GM12878 (cell line): ENCODE measurements at regions not wholly inside any gene's neighbourhood (a gene's known extent, or its start where the extent isn't known, plus 50 kb on each side); places are given as distances from the start of the nearest gene placed in this dataset.

Experiments
- ATAC-seq: fragments of 200-7000 bp; cut with Tn5 transposase; 3 replicates; pipeline ENCODE4 v1.9.1; 2020; ENCODE audit warnings: mild to moderate bottlenecking, moderate library complexity
- BruUV-seq: library from RNA; stranded (reverse); fragments of 400-500 nt; replicated peaks from 2 replicates; lab custom pipeline; 2021; lab: Mats Ljungman, UMichigan
- CTCF ChIA-PET: fragments of 300-600 bp; sonication (Branson Sonifier 250); formaldehyde crosslinking; extraction: SDS; loops from one replicate; lab custom pipeline; 2021; ENCODE audit warnings: inconsistent platforms; lab: Yijun Ruan, JAX
- POLR2A ChIA-PET: fragments of 350-600 bp; formaldehyde crosslinking; extraction: SDS; loops from one replicate; lab custom pipeline; 2021; ENCODE audit warnings: inconsistent platforms; lab: Charles Lee
- RAD21 ChIA-PET: fragments of 300-600 bp; sonication (Branson Sonifier 250); formaldehyde crosslinking; loops from one replicate; lab custom pipeline; 2023; ENCODE audit warnings: antibody characterized with exemption; ENCODE audit not compliant: unreplicated experiment; lab: Charles Lee
- SMC1A ChIA-PET: fragments of 300-600 bp; sonication (Branson Sonifier 250); formaldehyde crosslinking; loops from one replicate; lab custom pipeline; 2023; ENCODE audit not compliant: unreplicated experiment, uncharacterized antibody; lab: Charles Lee
- DNase-seq: peaks from one replicate; pipeline ENCODE4 v3.0.0-alpha.2; 2011; ENCODE audit warnings: low read depth, low spot score
- FAIRE-seq: peaks from 3 replicates; lab custom pipeline; 2011; peaks lifted over from hg19 to GRCh38; lab: Jason Lieb, UNC
- H2AFZ ChIP-seq: 2 replicates; pipeline ENCODE4 v1.6.0; 2011; ENCODE audit warnings: low read depth, low read length, control low read depth; ENCODE audit not compliant: control insufficient read depth
- H3K27ac ChIP-seq: 2 replicates; pipeline ENCODE4 v1.5.1; 2011; ENCODE audit warnings: control low read depth; ENCODE audit not compliant: control insufficient read depth, insufficient read depth
- H3K27me3 ChIP-seq, 2 experiments: replicated peaks in 1 of 2; 2 replicates each; pipeline versions ENCODE4 v1.6.0 to v1.6.1; 2011; ENCODE audit warnings: low read length in 1 of 2; ENCODE audit not compliant: control insufficient read depth in 2 of 2, insufficient read depth in 2 of 2
- H3K36me3 ChIP-seq, 2 experiments: 2 replicates each; pipeline ENCODE4 v1.5.1; 2011; ENCODE audit warnings: low read length in 1 of 2; ENCODE audit not compliant: control insufficient read depth in 2 of 2, insufficient read depth in 2 of 2
- H3K4me1 ChIP-seq: 2 replicates; pipeline ENCODE4 v1.6.1; 2011; ENCODE audit warnings: mild to moderate bottlenecking, low read length, moderate library complexity, mixed read lengths; ENCODE audit not compliant: control insufficient read depth, insufficient read depth
- H3K4me2 ChIP-seq: 2 replicates; pipeline ENCODE4 v1.6.0; 2011; ENCODE audit warnings: control low read depth; ENCODE audit not compliant: control insufficient read depth, insufficient read depth
- H3K4me3 ChIP-seq: fragments of 200-600 bp; sonication (generic); 2 replicates; pipeline ENCODE4 v1.5.1; 2016
- H3K79me2 ChIP-seq: 2 replicates; pipeline ENCODE4 v1.6.0; 2011; ENCODE audit warnings: low read length; ENCODE audit not compliant: control insufficient read depth, insufficient read depth
- H3K9ac ChIP-seq: 2 replicates; pipeline ENCODE4 v1.8.0; 2011; ENCODE audit warnings: low read length, control low read depth, mixed read lengths; ENCODE audit not compliant: control insufficient read depth, insufficient read depth
- H3K9me3 ChIP-seq: replicated peaks from 3 replicates; pipeline ENCODE4 v1.5.1; 2011; ENCODE audit warnings: mild to moderate bottlenecking, low read length; ENCODE audit not compliant: control insufficient read depth, insufficient read depth
- H4K20me1 ChIP-seq: 2 replicates; pipeline ENCODE4 v1.6.0; 2011; ENCODE audit not compliant: control insufficient read depth, insufficient read depth
- HSF1 ChIP-seq: fragments of 150-350 bp; IDR thresholded peaks from 2 replicates; pipeline ENCODE4 v1.6.1; 2014; ENCODE audit warnings: mild to moderate bottlenecking, low read depth, low read length
- MEF2A ChIP-seq: IDR thresholded peaks from 2 replicates; pipeline ENCODE4 v1.6.1; 2011; ENCODE audit warnings: low read depth, mild to moderate bottlenecking, low read length, moderate library complexity; ENCODE audit not compliant: insufficient read depth
- SMAD5 ChIP-seq: IDR thresholded peaks from 2 replicates; pipeline ENCODE4 v1.6.1; 2016; ENCODE audit warnings: antibody characterized with exemption, low read depth
- WGBS: methylation state at CpG from one replicate; pipeline ENCODE4 v1.1.6; 2016; ENCODE audit warnings: low lambda C conversion rate; ENCODE audit not compliant: insufficient replicate concordance, insufficient coverage; ENCODE audit errors: missing lambda C conversion rate; 5-methylcytosine and 5-hydroxymethylcytosine counted together
- in situ Hi-C: fragments of 300-500 bp; cut with MboI; formaldehyde crosslinking; loops from 9 replicates; pipeline ENCODE4 v1.14.3; 2018; ENCODE audit warnings: mixed read lengths
- intact Hi-C: fragments of 100-400 bp; cut with micrococcal nuclease; formaldehyde crosslinking; loops from one replicate; pipeline ENCODE4 v1.14.2; 2022; ENCODE audit not compliant: unreplicated experiment
- TF ChIP-seq, protein P1 (sequence below): fragments of 450-650 bp; IDR thresholded peaks from 2 replicates; pipeline ENCODE4 v1.6.1; 2016; ENCODE audit warnings: mild to moderate bottlenecking, moderate library complexity, borderline replicate concordance

- CTCF ChIA-PET, result no interaction called here
- H3K9me3 ChIP-seq, result no peaks in the 10 kb centered on the region
- no peaks in the 10 kb centered on the region for H3K4me1 ChIP-seq
- no peak for ATAC-seq
- H3K36me3 ChIP-seq, result no peaks in the 10 kb centered on the region
- in situ Hi-C loops (no loop called here), intact Hi-C loops (no loop called here)
- DNase-seq, result no peak
- H2AFZ ChIP-seq, result no peak overlapping the region
- no peaks in the 10 kb centered on the region for H4K20me1 ChIP-seq
- no peaks in the 10 kb centered on the region for H3K27me3 ChIP-seq
- SMC1A ChIA-PET, result no interaction called here
- no peak for FAIRE-seq
- POLR2A ChIA-PET, result no interaction called here
- TF ChIP-seq SMAD5 (no peak), MEF2A (no peak), HSF1 (no peak)
- TF ChIP-seq, protein P1, sequence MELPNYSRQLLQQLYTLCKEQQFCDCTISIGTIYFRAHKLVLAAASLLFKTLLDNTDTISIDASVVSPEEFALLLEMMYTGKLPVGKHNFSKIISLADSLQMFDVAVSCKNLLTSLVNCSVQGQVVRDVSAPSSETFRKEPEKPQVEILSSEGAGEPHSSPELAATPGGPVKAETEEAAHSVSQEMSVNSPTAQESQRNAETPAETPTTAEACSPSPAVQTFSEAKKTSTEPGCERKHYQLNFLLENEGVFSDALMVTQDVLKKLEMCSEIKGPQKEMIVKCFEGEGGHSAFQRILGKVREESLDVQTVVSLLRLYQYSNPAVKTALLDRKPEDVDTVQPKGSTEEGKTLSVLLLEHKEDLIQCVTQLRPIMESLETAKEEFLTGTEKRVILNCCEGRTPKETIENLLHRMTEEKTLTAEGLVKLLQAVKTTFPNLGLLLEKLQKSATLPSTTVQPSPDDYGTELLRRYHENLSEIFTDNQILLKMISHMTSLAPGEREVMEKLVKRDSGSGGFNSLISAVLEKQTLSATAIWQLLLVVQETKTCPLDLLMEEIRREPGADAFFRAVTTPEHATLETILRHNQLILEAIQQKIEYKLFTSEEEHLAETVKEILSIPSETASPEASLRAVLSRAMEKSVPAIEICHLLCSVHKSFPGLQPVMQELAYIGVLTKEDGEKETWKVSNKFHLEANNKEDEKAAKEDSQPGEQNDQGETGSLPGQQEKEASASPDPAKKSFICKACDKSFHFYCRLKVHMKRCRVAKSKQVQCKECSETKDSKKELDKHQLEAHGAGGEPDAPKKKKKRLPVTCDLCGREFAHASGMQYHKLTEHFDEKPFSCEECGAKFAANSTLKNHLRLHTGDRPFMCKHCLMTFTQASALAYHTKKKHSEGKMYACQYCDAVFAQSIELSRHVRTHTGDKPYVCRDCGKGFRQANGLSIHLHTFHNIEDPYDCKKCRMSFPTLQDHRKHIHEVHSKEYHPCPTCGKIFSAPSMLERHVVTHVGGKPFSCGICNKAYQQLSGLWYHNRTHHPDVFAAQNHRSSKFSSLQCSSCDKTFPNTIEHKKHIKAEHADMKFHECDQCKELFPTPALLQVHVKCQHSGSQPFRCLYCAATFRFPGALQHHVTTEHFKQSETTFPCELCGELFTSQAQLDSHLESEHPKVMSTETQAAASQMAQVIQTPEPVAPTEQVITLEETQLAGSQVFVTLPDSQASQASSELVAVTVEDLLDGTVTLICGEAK, result no peak
- no TSS peak for BruUV-seq
- RAD21 ChIA-PET, result no interaction called here
- 24% methylated on average over 5 of the region's 5 CpGs for WGBS
- H3K4me2 ChIP-seq, result no peak overlapping the region
- H3K9ac ChIP-seq, result no peak overlapping the region
- H3K79me2 ChIP-seq, result no peaks in the 10 kb centered on the region
- H3K4me3 ChIP-seq, result no peak overlapping the region
- no peak overlapping the region for H3K27ac ChIP-seq
Measured at GRCh38 chr17:71430281-71430680, 690.5 kb upstream of the SOX9 start.
